Left cardiac atrium (tissue), 4 donors: ENCODE measurements at regions not wholly inside any gene's neighbourhood (a gene's known extent, or its start where the extent isn't known, plus 50 kb on each side); places are given as distances from the start of the nearest gene placed in this dataset.

Experiments used
- ATAC-seq, 2 donors: fragments of 200-7000 bp; cut with Tn5 transposase; one replicate each; pipeline ENCODE4 v1.9.1; 2020; ENCODE audit warnings: mild to moderate bottlenecking in 2 of 2, moderate library complexity in 2 of 2
- DNase-seq: peaks from one replicate; pipeline ENCODE4 v3.0.0-alpha.2; 2020
- intact Hi-C, 2 donors: fragments of 100-400 bp; cut with DNase I; formaldehyde crosslinking; loops; one replicate each; pipeline versions ENCODE4 v1.14.1 to v1.15.1; 2022 to 2023
- donor health status: DM: no; HTN: yes; CAD: no.
- donor health status: DM: no; HTN: yes; CAD: no; lungs with severe emphysema.
- donor health status: DM: yes; HTN: yes; CAD: no.
- donor health status: Dilated cardiomyopathy.

GRCh38 chr11:104565583-104565961 is 332.7 kb downstream of the CASP12 start:
- DNase-seq (no peak), ATAC-seq (no peak)
- intact Hi-C loops = no loop called here

- DNase-seq (no peak), ATAC-seq (no peak)
- intact Hi-C loops = no loop called here
Measured at GRCh38 chr11:104564921-104565582, 333.2 kb downstream of the CASP12 start.

- DNase-seq (no peak), ATAC-seq (no peak)
- intact Hi-C loops = no loop called here
Measured at GRCh38 chr11:104556606-104557301, 341.5 kb downstream of the CASP12 start.

GRCh38 chr11:104549019-104549418 is 349.2 kb downstream of the CASP12 start:
- no peak for ATAC-seq
- intact Hi-C loops = no loop called here
- DNase-seq = no peak

- no peak for DNase-seq
- intact Hi-C loops = no loop called here
- no peak for ATAC-seq
Measured at GRCh38 chr11:104547996-104548661, 350.1 kb downstream of the CASP12 start.

- DNase-seq (no peak), ATAC-seq (no peak)
- intact Hi-C loops = no loop called here
Measured at GRCh38 chr11:104546501-104546900, 351.8 kb downstream of the CASP12 start.

- intact Hi-C loops = loop anchor here in 1 of 2 donors (2.0 kb wide), 1 partner anchor 41 kb away; no protein-coding TSS in a partner anchor
- DNase-seq (no peak), ATAC-seq (no peak)
Measured at GRCh38 chr11:104541701-104542100, 356.6 kb downstream of the CASP12 start.

GRCh38 chr11:104538313-104538712 is 359.9 kb downstream of the CASP12 start:
- no peak for ATAC-seq
- intact Hi-C loops = no loop called here
- no peak for DNase-seq

GRCh38 chr11:104534278-104534677 is 364.0 kb downstream of the CASP12 start:
- intact Hi-C loops = no loop called here
- ATAC-seq (peak in 1 of 2 donors; percentile 83), DNase-seq (no peak)

- no peak for ATAC-seq
- no peak for DNase-seq
- intact Hi-C loops = no loop called here
Measured at GRCh38 chr11:104531894-104532293, 366.4 kb downstream of the CASP12 start.

- no peak for DNase-seq
- ATAC-seq = no peak
- intact Hi-C loops = no loop called here
Measured at GRCh38 chr11:104531075-104531474, 367.1 kb upstream of the PDGFD start.

- intact Hi-C loops = no loop called here
- no peak for ATAC-seq
- DNase-seq = no peak
Measured at GRCh38 chr11:104529906-104530305, 366.0 kb upstream of the PDGFD start.

- intact Hi-C loops = no loop called here
- DNase-seq (no peak), ATAC-seq (peak in 1 of 2 donors; percentile 86)
Measured at GRCh38 chr11:104529213-104529612, 365.3 kb upstream of the PDGFD start.

- intact Hi-C loops = no loop called here
- ATAC-seq (no peak), DNase-seq (no peak)
Measured at GRCh38 chr11:104526006-104526405, 362.1 kb upstream of the PDGFD start.

GRCh38 chr11:104525416-104525815 is 361.5 kb upstream of the PDGFD start:
- ATAC-seq (no peak), DNase-seq (no peak)
- intact Hi-C loops = no loop called here

- ATAC-seq (no peak), DNase-seq (no peak)
- intact Hi-C loops = no loop called here
Measured at GRCh38 chr11:104524254-104524653, 360.3 kb upstream of the PDGFD start.

GRCh38 chr11:104523611-104524010 is 359.7 kb upstream of the PDGFD start:
- DNase-seq (no peak), ATAC-seq (no peak)
- intact Hi-C loops = no loop called here

GRCh38 chr11:104522650-104523049 is 358.7 kb upstream of the PDGFD start:
- DNase-seq (no peak), ATAC-seq (no peak)
- intact Hi-C loops = no loop called here

GRCh38 chr11:104522123-104522522 is 358.2 kb upstream of the PDGFD start:
- DNase-seq (no peak), ATAC-seq (no peak)
- intact Hi-C loops = no loop called here

GRCh38 chr11:104510169-104510568 is 346.2 kb upstream of the PDGFD start:
- no peak for DNase-seq
- intact Hi-C loops = no loop called here
- ATAC-seq = no peak

- no peak for DNase-seq
- ATAC-seq = no peak
- intact Hi-C loops = no loop called here
Measured at GRCh38 chr11:104490182-104490581, 326.2 kb upstream of the PDGFD start.
